GM21423 (cell line): ENCODE measurements at regions not wholly inside any gene's neighbourhood (a gene's known extent, or its start where the extent isn't known, plus 50 kb on each side); places are given as distances from the start of the nearest gene placed in this dataset.

ENCODE experiments used
- ATAC-seq: cut with Tn5 transposase; IDR thresholded peaks from one replicate; pipeline ENCODE4 v1.9.1; 2021; ENCODE audit warnings: mild to moderate bottlenecking, moderate library complexity; ENCODE audit not compliant: unreplicated experiment

- ATAC-seq = no peak
Observed at GRCh38 chr13:47190696-47191305, 293.9 kb upstream of the HTR2A start.

DNA sequence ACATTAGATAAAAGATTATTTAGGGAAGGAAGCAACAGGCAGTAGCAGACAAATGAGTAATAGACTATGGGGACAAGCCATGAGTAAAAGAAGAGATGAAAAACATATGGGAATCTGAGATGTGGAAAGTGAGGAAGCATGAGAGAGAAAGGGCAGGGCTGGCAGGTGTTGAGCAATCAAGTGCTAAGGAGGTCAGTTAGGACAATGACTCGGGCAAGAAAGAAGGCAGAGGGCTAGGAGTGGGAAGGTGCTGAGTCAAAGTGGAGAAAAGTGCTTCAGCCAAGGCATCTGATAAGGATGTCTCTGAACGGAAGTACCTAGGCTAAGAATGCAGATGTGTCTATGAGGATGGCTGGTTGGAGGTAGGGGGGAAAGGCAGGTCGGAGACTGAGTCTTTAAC is 291.9 kb upstream of the HTR2A start:
- ATAC-seq = no peak

DNA sequence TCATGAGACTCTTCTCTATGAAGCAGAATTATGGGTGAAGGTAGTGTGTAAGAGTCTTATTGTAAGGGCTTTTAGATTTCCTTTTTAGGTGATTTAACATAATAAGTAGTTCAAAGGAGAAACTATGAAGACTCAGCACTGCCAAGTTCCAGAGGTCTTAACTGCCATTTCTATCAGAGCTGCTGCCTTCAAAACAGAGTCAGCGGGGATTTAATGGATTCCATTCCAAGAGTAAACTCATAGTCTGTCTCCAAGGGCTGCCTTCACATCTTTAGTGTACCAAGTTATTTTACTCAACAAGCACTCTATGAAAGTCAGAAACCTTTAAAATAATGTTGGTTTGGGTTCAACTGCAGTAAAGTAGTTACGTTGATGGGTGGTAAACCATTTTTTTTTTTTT is 289.6 kb upstream of the HTR2A start:
- no peak for ATAC-seq

GRCh38 chr13:47184321-47184720 is 287.5 kb upstream of the HTR2A start:
- no peak for ATAC-seq

GRCh38 chr13:47179321-47179720 is 282.5 kb upstream of the HTR2A start:
- ATAC-seq = no peak

DNA sequence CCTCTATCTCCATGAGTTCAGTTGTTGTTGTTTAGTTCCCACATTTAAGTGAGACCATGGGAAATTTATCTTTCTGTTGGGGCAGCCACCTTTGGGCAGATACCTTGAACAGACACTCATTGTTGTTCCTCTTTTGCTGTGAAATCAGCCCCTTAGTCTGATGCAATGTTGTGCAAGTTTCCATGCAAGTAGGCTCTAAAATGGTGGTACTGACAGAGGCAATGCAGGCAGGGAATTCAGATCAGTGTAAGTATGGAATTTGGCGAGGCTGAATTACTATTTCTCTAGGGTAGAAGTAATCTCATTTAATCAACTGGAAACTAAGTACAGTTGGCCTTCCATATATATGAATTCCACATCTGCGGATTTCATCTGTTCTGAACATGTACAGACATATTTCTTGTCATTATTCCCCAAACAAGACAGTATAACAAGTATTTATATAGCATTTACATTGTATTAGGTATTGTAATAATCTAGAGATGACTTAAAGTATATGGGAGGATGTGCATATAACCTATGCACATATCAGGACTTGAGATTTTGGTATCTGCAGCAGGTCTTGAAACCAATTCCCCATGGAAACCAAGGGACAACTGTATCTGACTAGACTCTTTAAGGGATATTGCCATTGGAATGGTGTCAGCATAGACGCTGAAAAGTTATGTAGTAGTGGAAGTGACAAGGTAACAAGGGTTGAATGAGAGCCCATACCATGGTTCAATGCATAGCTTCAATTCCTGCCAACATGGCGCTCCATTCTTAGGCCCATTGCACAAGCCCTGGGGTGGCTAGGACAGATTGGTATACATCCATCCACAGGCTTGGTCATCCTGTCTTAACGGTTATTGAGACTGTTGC is 281.5 kb upstream of the HTR2A start:
- no peak for ATAC-seq

- ATAC-seq = no peak
Observed at GRCh38 chr13:47175172-47175866, 278.5 kb upstream of the HTR2A start.

GRCh38 chr13:47170971-47171370 is 274.1 kb upstream of the HTR2A start:
- no peak for ATAC-seq

GRCh38 chr13:47168618-47169017 is 271.8 kb upstream of the HTR2A start:
- no peak for ATAC-seq

DNA sequence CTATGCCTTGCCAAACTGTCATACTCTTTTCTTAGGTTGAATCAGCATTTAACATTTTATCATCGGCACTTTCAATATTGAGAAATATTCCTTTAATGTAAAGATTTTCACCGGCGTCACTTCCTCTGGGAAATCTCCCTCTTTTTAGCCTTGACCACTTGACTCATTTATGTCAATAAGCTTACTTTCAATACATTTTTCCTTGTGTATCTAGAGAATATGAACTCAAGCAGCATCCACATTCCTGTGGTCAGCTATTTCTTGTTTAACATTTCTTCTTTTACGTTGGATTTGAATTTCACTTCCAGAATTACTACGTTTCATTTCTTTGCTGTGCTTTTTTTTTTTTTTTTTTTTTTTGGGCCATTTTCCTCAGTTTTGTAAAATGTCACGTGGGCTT is 271.2 kb upstream of the HTR2A start:
- no peak for ATAC-seq

DNA sequence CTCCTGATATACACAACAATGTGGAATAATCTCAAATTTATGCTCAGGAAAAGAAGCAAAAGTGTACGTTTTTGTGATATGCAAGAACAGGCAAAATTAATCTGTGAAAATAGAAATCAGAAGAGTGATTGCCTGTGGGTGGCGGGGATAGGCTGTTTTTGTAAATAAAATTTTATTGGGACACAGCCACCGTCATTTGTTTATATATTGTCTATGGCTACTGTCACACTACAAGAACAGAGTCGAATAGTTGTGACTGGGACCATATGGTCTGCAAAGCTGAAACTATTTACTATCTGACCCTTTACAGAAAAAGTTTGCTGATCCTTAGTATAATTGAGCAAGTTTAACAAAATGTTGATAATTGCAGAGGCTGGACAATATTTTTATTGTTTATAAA is 269.5 kb upstream of the HTR2A start:
- no peak for ATAC-seq

DNA sequence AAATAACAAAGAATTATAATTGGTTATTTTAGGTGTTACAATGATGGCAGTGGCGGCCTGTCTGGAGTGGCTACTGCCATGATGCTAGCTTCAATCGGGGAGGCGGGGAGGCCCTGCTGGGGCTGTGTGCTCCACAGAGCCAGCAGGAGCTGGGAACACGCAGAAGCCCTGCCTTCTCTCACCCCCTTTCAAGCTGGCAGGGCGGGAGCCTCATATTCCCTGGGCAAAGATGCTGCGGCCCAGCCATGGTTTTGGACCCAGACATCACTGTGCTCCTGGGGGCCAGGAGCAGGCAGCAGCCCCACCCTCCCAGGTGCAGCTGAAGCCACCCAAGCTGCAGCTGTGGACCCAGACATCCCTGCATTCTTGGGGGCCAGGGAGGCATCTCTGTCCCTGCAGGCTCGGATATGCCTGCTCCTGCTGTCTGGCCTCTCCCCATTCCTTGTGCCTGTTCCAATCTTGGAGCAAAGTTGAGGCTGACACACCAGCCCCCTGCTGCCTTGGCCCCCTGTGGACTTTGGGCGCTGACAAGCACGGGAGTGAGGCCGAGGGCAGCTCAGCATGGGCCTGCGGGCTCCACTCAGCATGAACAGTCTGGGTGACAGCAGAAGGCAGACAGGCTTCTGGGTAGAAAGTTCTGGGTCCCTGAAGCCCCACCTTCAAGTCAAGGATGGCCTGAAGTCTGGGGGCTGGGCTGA is 263.1 kb upstream of the HTR2A start:
- no peak for ATAC-seq

- no peak for ATAC-seq
Observed at GRCh38 chr13:47158593-47158992, 261.7 kb upstream of the HTR2A start.

DNA sequence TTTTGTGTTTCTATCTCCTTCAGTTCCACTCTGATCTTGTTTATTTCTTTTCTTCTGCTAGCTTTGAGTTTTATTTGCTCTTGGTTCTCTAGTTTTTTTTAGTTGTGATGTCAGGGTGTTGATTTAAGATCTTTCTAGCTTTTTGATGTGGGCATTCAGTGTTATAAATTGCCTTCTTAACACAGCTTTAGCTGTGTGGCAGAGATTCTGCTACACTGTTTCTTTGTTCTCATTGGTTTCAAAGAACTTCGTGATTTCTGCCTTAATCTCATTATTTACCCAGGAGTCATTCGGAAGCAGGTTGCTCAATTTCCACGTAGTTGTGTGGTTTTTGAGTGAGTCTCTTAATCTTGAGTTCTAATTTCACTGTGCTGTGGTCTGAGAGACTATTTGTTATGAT is 251.7 kb upstream of the HTR2A start:
- no peak for ATAC-seq

DNA sequence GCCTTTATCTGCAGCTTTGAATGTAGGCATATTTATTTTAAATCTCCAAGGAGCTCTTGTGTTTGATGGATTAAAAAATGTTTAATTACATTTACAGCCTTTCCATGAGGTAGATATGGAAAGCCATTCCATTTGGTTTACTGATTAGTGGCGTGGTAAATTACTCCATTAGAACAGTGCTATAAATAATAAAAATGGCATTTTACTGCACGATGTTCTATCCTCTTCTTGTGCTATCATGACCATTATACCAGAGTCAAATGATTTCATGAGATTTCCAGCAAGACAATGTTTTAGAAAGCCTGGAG is 250.9 kb upstream of the HTR2A start:
- ATAC-seq = no peak

DNA sequence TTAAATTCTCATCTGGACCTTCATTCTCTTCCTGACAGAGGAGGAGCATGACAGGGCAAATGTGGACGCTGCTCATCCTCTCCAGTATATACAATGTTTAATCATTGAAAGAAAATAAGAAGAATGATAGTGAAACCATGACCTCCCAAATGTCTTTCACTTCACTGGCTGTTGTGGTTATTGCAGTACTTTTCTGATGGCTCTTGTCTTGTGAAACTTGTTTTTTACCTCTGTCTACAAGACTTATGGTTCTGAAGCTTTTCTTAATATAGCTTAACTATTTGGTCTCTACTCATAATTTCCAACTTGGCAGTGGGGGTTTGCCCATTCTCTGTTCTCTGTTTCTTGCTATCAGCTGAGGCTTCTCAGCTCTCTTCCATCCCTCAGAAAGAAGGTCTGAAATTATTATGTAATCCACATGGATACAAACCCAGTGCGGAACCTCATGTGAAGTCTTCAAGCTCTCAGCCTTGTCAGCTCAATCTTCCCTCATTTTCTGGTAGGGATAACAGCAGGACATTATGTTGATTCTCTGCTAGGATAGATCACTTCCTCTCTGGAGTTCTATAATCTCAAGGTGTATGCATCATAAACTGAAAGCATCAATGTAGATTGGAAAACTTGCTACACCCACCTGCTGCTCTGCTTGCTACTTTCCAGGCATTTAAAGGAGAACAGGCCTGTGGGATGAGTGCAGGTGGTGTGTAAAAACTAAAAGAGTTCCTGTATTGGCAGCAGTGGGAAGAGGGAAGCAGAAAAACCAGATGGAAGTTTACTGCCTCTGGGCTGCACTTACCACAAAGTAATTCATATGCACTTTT is 250.3 kb upstream of the HTR2A start:
- peak; percentile 97 for ATAC-seq

- ATAC-seq = no peak
Observed at GRCh38 chr13:47146136-47146535, 249.3 kb upstream of the HTR2A start.

- ATAC-seq = no peak
Observed at GRCh38 chr13:47144782-47145181, 247.9 kb upstream of the HTR2A start.

DNA sequence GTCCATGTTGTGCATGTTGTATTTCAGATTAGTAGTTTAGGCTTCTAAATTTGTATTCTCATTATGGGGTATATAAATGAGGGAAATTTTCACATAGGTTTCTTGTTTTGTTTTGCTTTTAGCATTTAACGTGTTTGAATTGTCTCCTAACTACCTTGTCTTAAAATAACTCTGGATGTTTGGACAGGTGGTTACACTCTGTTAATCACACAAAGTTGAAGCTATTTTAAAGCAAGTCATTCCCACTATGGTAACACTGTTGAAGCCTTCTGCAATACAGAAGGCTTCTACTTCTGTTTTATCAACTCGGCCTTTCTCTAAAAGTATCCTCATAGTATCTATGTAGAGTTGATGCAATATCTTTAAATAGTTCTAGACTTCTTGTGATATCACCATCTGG is 245.3 kb upstream of the HTR2A start:
- ATAC-seq = no peak

GRCh38 chr13:47139519-47139918 is 242.7 kb upstream of the HTR2A start:
- no peak for ATAC-seq

DNA sequence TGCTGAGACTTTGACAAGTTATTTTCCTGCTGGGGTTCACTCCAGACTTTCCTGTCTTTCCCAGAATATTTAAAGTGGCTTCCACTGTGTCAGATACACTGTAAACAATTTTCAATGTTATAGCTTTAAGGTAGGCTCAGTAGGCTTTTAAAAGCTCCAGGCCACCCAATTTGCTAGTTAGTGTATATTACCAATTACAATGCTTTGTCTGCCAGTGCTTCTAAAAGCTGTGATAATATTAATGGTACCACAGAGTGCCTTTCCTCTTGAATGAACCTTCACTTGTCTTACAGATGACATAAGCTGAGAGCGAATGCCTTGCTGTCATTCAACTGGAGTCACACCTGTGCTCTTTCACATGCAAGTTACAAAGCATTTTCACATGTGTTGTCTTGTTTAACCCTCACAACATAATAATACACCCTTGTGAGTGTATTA is 239.7 kb upstream of the HTR2A start:
- ATAC-seq = no peak
